HUES6 (cell line): ENCODE measurements at regions not wholly inside any gene's neighbourhood (a gene's known extent, or its start where the extent isn't known, plus 50 kb on each side); places are given as distances from the start of the nearest gene placed in this dataset.

ENCODE experiments used
- H3K27ac ChIP-seq: 2 replicates; pipeline ENCODE4 v1.7.0; 2013; ENCODE audit warnings: low read depth, mild to moderate bottlenecking, low read length, inconsistent platforms
- H3K27me3 ChIP-seq: 2 replicates; pipeline ENCODE4 v1.6.1; 2013; ENCODE audit warnings: low read length; ENCODE audit not compliant: control insufficient read depth, insufficient read depth
- H3K36me3 ChIP-seq: 2 replicates; pipeline ENCODE4 v1.6.1; 2013; ENCODE audit warnings: low read length; ENCODE audit not compliant: control insufficient read depth, insufficient read depth
- H3K4me1 ChIP-seq: 2 replicates; pipeline ENCODE4 v1.6.1; 2013; ENCODE audit warnings: low read length; ENCODE audit not compliant: control insufficient read depth, insufficient read depth
- H3K4me3 ChIP-seq: 2 replicates; pipeline ENCODE4 v1.5.1; 2013; ENCODE audit warnings: low read depth, low read length
- H3K9ac ChIP-seq: one replicate; pipeline ENCODE4 v1.6.1; 2013; ENCODE audit warnings: mild to moderate bottlenecking, low read length
- H3K9me3 ChIP-seq: 2 replicates; pipeline ENCODE4 v1.6.1; 2013; ENCODE audit warnings: low read depth, low read length; ENCODE audit not compliant: control insufficient read depth, insufficient read depth

- Histone ChIP-seq H3K4me3 (no peak overlapping the region), H3K36me3 (no peaks in the 10 kb centered on the region), H3K9me3 (no peaks in the 10 kb centered on the region), H3K27me3 (no peaks in the 10 kb centered on the region), H3K9ac (no peak overlapping the region), H3K27ac (no peak overlapping the region), H3K4me1 (no peaks in the 10 kb centered on the region)
Observed at GRCh38 chr9:1285526-1285925, 235.4 kb downstream of the DMRT2 start.

- Histone ChIP-seq H3K9me3 (no peaks in the 10 kb centered on the region), H3K4me3 (no peak overlapping the region), H3K27ac (no peak overlapping the region), H3K27me3 (no peaks in the 10 kb centered on the region), H3K9ac (no peak overlapping the region), H3K4me1 (no peaks in the 10 kb centered on the region), H3K36me3 (no peaks in the 10 kb centered on the region)
Observed at GRCh38 chr9:1292384-1292783, 242.2 kb downstream of the DMRT2 start.

GRCh38 chr9:1294641-1295258 lies 244.6 kb downstream of the DMRT2 start:
- no peaks in the 10 kb centered on the region for H3K9me3 ChIP-seq
- H3K27ac ChIP-seq, result no peak overlapping the region
- H3K4me3 ChIP-seq, result no peak overlapping the region
- H3K4me1 ChIP-seq, result no peaks in the 10 kb centered on the region
- H3K27me3 ChIP-seq, result no peaks in the 10 kb centered on the region
- H3K36me3 ChIP-seq, result no peaks in the 10 kb centered on the region
- no peak overlapping the region for H3K9ac ChIP-seq

DNA sequence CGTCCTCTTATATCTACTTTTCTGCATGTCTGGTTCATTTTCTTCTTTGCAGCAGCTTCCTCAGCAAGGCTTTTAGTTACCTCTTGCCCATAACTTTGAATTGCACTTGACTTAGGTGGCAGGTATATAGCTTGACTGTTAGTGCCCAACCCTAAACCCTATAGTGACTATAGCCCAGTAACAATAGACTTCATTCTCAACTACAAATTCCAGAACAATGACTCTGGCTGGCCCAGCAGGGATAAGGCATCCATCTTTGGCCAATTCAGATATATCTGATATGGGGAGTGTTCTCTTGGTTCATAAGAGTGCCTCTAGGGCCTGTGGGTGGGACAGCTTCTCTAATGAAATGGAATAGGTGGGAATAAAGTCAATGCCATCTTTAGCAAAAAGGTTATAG lies 246.2 kb downstream of the DMRT2 start:
- Histone ChIP-seq H3K4me1 (no peaks in the 10 kb centered on the region), H3K9ac (no peak overlapping the region), H3K36me3 (no peaks in the 10 kb centered on the region), H3K27me3 (no peaks in the 10 kb centered on the region), H3K27ac (no peak overlapping the region), H3K4me3 (no peak overlapping the region), H3K9me3 (no peaks in the 10 kb centered on the region)

DNA sequence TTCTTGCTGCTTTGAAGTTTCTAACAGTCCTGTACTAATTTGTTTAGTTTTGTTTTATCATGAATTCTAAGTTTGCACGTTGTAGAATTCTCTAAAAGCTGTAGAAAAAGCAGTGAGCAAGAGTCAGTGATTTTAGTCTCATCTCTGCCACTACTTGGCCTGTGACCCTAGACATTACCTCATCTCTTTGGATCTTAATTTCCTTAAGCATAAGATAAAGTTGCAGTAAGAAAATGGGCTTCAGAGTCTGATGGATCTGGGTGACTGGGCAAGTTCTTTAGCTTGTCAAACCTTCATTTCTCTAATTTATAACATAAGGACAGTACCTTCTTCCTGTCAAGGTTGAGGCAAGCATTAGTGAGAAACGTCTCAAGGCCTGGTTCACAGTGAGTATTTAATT lies 247.9 kb downstream of the DMRT2 start:
- Histone ChIP-seq H3K4me1 (no peaks in the 10 kb centered on the region), H3K9me3 (no peaks in the 10 kb centered on the region), H3K36me3 (no peaks in the 10 kb centered on the region), H3K27ac (no peak overlapping the region), H3K9ac (no peak overlapping the region), H3K27me3 (no peaks in the 10 kb centered on the region), H3K4me3 (no peak overlapping the region)

GRCh38 chr9:1300941-1301340 lies 250.8 kb downstream of the DMRT2 start:
- no peaks in the 10 kb centered on the region for H3K27me3 ChIP-seq

DNA sequence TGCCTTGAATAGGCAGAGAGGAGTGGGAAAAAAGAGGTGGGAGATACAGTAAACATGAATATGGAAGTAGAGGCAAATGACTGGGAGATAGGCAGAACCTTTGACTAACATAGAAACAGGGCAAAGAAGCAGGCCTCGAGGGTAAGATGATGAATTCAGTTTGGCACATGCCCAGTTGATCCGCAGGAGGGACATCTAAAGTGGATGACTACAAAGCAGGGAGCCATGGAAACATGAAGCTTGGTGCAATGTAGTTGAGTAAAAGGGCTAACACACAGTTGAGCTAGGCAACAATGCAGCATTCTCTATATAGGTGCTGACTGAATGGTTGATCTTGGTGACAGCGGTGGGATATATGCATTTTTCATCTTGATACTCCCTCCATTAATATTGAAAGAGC lies 253.8 kb downstream of the DMRT2 start:
- no peak overlapping the region for H3K27ac ChIP-seq
- H3K36me3 ChIP-seq, result no peaks in the 10 kb centered on the region
- H3K4me1 ChIP-seq, result no peaks in the 10 kb centered on the region
- no peak overlapping the region for H3K4me3 ChIP-seq
- H3K27me3 ChIP-seq, result no peaks in the 10 kb centered on the region
- no peak overlapping the region for H3K9ac ChIP-seq
- no peaks in the 10 kb centered on the region for H3K9me3 ChIP-seq

More at GRCh38 chr9:1300941-1301340, 250.8 kb downstream of the DMRT2 start:
- Histone ChIP-seq H3K27ac (no peak overlapping the region), H3K36me3 (no peaks in the 10 kb centered on the region), H3K9me3 (no peaks in the 10 kb centered on the region), H3K4me3 (no peak overlapping the region), H3K9ac (no peak overlapping the region), H3K4me1 (no peaks in the 10 kb centered on the region)

GRCh38 chr9:1311462-1312042 lies 261.4 kb downstream of the DMRT2 start:
- H3K9ac ChIP-seq, result no peak overlapping the region
- H3K9me3 ChIP-seq, result no peaks in the 10 kb centered on the region
- H3K36me3 ChIP-seq, result no peaks in the 10 kb centered on the region
- H3K27me3 ChIP-seq, result no peaks in the 10 kb centered on the region
- no peak overlapping the region for H3K27ac ChIP-seq
- H3K4me3 ChIP-seq, result no peak overlapping the region
- no peaks in the 10 kb centered on the region for H3K4me1 ChIP-seq

DNA sequence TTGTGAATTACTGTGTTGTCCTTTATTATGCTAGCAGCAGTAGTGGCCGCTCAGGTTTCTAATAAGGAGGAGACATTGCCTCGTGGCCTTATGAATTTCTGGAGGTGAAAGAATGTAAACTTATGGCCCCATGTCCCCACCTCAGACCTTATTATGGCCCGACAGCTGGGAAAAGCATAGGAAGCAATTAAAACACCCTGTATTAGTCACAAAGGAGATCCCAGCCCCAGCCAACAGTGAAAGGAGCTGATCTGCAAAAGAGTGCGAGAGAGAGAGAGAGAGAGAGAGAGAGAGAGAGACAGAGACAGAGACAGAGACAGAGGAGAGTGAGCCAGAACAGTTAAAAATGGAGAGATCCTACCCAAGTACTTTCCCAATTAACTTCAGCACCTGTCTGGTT lies 269.3 kb downstream of the DMRT2 start:
- Histone ChIP-seq H3K27me3 (no peaks in the 10 kb centered on the region), H3K4me1 (no peaks in the 10 kb centered on the region), H3K9ac (no peak overlapping the region), H3K36me3 (no peaks in the 10 kb centered on the region), H3K9me3 (no peaks in the 10 kb centered on the region), H3K27ac (no peak overlapping the region), H3K4me3 (no peak overlapping the region)

- H3K9me3 ChIP-seq, result no peaks in the 10 kb centered on the region
- H3K36me3 ChIP-seq, result no peaks in the 10 kb centered on the region
- H3K27me3 ChIP-seq, result no peaks in the 10 kb centered on the region
- no peak overlapping the region for H3K9ac ChIP-seq
- H3K27ac ChIP-seq, result no peak overlapping the region
- no peak overlapping the region for H3K4me3 ChIP-seq
- no peaks in the 10 kb centered on the region for H3K4me1 ChIP-seq
Observed at GRCh38 chr9:1320051-1320557, 269.9 kb downstream of the DMRT2 start.

GRCh38 chr9:1320607-1321195 lies 270.5 kb downstream of the DMRT2 start:
- Histone ChIP-seq H3K4me1 (no peaks in the 10 kb centered on the region), H3K27me3 (no peaks in the 10 kb centered on the region), H3K27ac (no peak overlapping the region), H3K9ac (no peak overlapping the region), H3K4me3 (no peak overlapping the region), H3K36me3 (no peaks in the 10 kb centered on the region), H3K9me3 (no peaks in the 10 kb centered on the region)
